ENCODE measurements at regions not wholly inside any gene's neighbourhood (a gene's known extent, or its start where the extent isn't known, plus 50 kb on each side); places are given as distances from the start of the nearest gene placed in this dataset.

DNA sequence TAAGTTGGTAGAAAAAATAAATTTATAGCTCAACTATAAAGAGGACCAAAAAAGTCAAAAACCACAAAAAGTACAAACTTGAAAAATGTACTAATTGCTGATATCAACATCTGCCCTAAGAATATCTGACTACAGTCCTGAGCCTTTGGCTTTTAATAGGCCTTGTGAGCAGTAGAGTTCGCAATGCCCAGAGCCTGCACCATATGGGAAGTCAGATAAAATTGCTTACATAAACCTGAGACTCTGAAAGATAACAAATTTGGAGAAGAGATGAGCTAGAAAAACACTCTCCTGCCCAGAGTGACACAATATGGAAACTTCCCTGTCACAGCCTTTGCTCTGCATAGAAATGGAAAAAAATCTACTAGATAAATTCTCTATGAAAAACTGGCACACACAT lies 368.0 kb upstream of the GRIN3A start:
- TF ChIP-seq, protein P1, sequence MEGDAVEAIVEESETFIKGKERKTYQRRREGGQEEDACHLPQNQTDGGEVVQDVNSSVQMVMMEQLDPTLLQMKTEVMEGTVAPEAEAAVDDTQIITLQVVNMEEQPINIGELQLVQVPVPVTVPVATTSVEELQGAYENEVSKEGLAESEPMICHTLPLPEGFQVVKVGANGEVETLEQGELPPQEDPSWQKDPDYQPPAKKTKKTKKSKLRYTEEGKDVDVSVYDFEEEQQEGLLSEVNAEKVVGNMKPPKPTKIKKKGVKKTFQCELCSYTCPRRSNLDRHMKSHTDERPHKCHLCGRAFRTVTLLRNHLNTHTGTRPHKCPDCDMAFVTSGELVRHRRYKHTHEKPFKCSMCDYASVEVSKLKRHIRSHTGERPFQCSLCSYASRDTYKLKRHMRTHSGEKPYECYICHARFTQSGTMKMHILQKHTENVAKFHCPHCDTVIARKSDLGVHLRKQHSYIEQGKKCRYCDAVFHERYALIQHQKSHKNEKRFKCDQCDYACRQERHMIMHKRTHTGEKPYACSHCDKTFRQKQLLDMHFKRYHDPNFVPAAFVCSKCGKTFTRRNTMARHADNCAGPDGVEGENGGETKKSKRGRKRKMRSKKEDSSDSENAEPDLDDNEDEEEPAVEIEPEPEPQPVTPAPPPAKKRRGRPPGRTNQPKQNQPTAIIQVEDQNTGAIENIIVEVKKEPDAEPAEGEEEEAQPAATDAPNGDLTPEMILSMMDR (conservative IDR thresholded peaks at IDR 0.05; ENCODE audit: low read length), result no peak
- TF ChIP-seq EZH2phosphoT487 (IDR thresholded peaks at IDR 0.05; ENCODE audit: borderline replicate concordance), result no peak
